GM21526 (cell line): ENCODE measurements at regions not wholly inside any gene's neighbourhood (a gene's known extent, or its start where the extent isn't known, plus 50 kb on each side); places are given as distances from the start of the nearest gene placed in this dataset.
A peak's percentile ranks its signal among the peaks of the same experiment; 100 is the strongest.
"Not testable (repeated sequence)": the region's sequence is repeated elsewhere in the genome, so short reads cannot be mapped to it uniquely, and the experiment has no call there.

Source experiments
- ATAC-seq: cut with Tn5 transposase; IDR thresholded peaks from one replicate; pipeline ENCODE4 v1.9.1; 2021; ENCODE audit warnings: moderate library complexity; ENCODE audit not compliant: unreplicated experiment, low FRiP score

GRCh38 chr3:101946906-101947305 is 97.6 kb downstream of the NFKBIZ start:
- no peak for ATAC-seq

DNA sequence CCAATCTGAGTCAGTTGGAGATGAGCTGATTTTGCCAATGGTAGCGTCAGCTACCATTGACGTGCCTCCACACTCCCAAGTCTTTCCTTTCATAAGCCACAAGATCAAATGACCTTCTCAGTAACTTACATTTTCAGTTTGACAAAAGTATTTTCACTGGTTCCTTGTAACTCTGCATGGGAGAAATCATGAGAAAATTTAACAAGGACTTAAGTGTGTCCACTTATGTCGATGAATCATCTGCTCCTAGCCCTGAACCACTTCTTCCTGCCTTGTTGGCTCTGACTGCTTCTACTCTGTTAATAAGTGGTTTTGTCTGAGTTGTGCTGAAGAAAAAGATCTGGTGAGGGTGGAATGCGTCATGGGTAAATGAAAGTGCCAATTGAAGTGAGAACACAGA is 101.2 kb downstream of the NFKBIZ start:
- no peak for ATAC-seq

GRCh38 chr3:101950985-101951733 is 101.8 kb downstream of the NFKBIZ start:
- no peak for ATAC-seq

DNA sequence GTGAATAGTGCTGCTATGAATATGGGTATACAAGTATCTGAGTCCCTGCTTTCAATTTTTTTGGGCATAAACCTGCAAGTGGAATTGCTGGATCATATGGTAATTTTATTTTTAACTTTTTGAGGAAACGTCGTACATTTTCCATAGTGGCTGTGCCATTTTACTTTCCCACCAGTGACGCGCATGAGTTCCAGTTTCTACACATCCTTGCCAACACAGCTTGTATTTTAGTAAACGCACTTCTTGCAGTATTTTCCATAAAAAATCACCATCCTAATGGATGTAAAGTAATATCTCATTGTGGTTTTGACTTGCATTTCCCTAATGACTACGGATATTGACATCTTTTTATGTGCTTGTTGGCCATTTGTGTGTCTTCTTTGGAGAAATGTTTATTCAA is 105.0 kb downstream of the NFKBIZ start:
- no peak for ATAC-seq

- ATAC-seq: no peak
Observed at GRCh38 chr3:101954936-101955335, 105.6 kb downstream of the NFKBIZ start.

GRCh38 chr3:101962055-101962454 is 112.7 kb downstream of the NFKBIZ start:
- ATAC-seq: no peak

GRCh38 chr3:101963902-101964362 is 114.6 kb downstream of the NFKBIZ start:
- no peak for ATAC-seq

- ATAC-seq: no peak
Observed at GRCh38 chr3:101964861-101965260, 115.5 kb downstream of the NFKBIZ start.

DNA sequence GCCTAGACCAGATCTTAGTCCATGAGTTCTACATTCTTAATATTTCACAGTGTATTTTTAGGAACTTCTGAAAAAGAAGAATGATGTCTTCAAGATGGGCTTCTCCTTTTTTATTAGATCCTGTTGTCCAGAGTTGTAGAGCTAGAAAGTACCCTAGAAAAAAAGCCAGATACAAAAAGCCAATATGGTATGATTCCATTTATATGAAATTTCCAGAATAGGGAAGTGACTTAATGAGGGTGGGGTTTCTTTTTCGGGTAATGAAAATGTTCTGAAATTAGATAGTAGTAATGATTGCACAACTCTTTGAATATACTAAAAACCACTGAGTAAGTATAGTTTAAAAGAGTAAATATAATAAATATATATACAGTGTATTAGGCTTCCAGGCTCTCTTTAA is 116.9 kb downstream of the NFKBIZ start:
- ATAC-seq: no peak

DNA sequence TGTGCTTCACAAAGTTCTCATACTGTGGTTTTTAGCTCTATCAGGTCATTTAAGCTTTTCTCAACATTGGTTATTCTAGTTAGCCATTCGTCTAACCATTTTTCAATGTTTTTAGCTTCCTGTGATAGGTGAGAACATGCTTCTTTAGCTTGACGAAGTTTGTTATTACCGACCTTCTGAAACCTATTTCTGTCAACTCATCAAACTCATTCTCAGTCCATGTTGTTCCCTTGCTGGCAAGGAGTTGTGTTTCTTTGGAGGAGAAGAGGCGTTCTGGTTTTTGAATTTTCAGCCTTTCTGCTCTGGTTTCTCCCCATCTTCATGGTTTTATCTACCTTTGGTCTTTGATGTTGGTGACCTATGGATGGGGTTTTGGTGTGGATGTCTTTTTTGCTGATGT is 120.9 kb downstream of the NFKBIZ start:
- no peak for ATAC-seq

- ATAC-seq: no peak
Observed at GRCh38 chr3:101970905-101971304, 121.6 kb downstream of the NFKBIZ start.

- ATAC-seq: no peak
Observed at GRCh38 chr3:101972430-101973162, 123.3 kb downstream of the NFKBIZ start.

DNA sequence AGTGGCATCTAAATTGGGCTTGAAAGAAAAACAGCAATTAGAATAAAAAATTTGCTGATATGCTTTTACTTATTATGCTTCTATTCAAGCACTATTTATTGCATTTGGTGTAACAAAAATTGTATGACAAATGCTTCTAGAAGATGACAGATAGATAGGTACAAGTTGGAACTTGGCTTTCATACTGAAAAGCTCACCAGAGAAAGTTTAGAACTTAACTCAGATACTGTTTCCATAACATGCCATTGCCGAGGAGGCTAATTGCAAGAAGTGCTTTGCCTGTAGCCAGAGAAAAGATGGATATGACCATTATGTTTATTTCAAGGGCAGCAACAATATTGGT is 123.8 kb downstream of the NFKBIZ start:
- ATAC-seq: no peak

DNA sequence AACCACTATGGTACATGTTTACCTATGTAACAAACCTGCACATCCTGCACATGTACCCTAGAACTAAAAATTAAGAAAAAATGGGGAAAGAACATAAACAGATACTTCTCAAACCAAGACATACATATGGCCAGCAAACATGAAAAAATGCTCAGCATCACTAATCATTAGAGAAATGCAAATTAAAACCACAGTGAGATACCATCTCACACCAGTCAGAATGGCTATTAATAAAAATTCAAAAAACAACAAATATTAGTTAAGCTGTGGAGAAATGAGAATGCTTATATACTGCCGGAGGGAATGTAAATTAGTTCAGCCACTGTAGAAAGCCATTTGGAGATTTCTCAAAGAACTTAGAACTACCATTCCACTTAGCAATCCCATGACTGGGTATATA is 126.1 kb downstream of the NFKBIZ start:
- not testable (repeated sequence) for ATAC-seq

DNA sequence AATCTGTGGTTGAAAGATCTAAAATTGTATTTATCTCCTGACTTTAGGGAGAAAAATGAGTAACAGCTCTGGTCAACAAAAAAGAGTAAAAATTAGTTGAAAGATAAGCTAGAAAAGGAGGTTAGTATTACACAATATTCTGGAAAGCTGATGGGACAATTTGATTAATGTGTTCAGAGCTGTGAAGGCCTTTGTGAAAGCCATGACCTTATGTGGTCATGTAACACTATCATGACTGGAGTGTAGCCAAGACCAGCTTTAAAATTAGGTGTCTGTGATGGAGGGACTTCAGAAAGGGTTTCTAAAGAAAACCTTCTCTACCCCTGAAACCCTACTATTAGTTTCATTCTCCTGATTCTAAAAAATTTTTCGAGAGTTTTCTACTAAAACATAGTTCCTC is 127.2 kb downstream of the NFKBIZ start:
- peak; percentile 95 for ATAC-seq

DNA sequence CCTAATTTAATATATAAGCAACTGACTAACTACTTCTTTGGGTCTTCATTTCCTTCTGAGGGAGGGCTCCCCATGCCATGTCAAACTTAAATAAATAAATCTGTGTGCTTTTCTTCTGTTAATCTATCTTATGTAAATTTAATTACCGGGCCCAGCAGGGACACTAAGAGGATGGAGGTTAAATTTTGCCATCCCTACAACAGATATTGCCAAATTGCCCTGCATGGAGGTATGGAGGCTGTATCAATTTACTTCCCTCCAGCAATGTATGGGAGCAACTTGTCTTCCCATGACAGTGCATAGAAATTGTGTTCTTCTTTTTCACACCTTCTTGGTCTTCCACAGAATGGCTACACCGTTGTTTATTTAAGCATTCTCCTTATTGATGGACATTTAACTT is 129.0 kb downstream of the NFKBIZ start:
- ATAC-seq: no peak

GRCh38 chr3:101979033-101979432 is 129.7 kb downstream of the NFKBIZ start:
- no peak for ATAC-seq

DNA sequence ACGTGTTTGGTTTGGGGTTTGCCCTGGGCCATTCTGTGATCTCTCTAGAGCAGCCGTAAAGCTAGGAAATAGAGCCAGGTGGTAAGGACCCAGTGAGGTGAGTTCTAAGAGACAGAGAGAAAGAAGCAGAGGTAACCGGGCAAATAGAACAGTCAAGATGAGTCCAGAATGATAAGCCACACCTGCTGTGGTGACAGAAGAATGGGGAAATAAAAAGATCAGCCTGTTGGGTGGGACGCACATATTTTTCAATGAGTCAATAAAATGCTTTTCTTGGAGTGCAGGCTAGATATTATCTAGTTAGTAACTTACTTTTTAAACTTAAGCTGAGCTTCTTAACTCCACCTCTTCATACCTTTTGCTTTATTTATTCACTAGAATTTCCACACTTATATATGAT is 135.0 kb downstream of the NFKBIZ start:
- no peak for ATAC-seq

GRCh38 chr3:101988596-101988995 is 139.3 kb downstream of the NFKBIZ start:
- no peak for ATAC-seq

DNA sequence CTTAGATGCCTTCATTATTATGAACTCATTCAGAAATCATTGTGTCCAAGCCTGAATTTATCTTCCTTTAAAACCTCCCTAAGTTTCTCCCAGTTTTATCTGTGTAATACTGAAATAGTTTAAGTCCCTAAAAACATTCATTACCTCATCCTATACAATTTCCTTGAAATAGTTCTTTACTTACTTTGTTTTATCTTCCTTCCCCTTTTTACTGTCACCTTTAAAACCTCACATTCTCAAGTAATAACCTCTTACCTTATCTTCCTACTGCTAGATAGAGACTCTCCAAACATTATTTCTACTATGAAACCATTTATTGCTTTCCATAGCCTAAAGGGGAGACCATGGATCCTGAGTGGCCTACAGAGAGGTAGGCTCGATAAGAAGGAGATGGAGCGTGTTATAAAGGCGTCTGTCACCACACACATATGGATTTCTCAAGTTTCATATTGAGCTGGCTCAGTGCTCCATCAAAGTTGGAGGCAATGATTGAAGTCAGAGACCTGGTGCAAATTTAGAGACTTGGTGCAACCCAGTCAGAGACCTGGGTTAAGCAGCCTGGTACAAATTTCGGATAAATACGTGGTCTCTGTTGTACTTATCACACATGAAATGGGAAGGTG is 140.4 kb downstream of the NFKBIZ start:
- ATAC-seq: no peak

GRCh38 chr3:101992863-101993262 is 143.5 kb downstream of the NFKBIZ start:
- ATAC-seq: no peak

DNA sequence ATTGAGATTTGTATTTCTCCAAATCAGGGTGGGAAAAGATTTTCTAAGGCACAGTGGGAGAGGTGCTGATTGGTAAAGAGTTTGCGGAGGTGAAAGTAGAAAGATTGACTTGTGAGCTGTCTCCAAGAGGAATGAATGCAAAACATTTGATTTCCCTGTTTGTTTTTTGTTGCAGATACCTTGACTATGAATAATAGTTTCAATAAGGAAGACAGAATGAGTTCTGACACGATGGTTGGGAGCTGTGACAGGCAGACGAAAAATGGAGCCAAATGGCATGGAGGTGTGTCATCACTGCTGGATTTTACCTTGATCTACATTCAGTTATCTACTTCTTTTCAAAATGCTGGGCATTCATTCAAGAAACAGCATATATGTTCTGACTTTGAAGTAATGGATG is 145.1 kb downstream of the NFKBIZ start:
- ATAC-seq: no peak
